GM19099 (cell line): ENCODE measurements at regions not wholly inside any gene's neighbourhood (a gene's known extent, or its start where the extent isn't known, plus 50 kb on each side); places are given as distances from the start of the nearest gene placed in this dataset.

Source experiments
- POLR2A ChIP-seq: IDR thresholded peaks from 3 replicates; pipeline ENCODE4 v1.6.1; 2011; ENCODE audit warnings: low read depth; ENCODE audit not compliant: insufficient read length; ENCODE audit errors: extremely low read depth

GRCh38 chr22:46026899-46027210 lies 49.9 kb upstream of the WNT7B start:
- TF ChIP-seq POLR2A, result no peak

GRCh38 chr22:46027211-46028105 lies 50.5 kb upstream of the WNT7B start:
- no peak for TF ChIP-seq POLR2A

- TF ChIP-seq POLR2A, result no peak
Observed at GRCh38 chr22:46028106-46028991, 51.4 kb upstream of the WNT7B start.

- TF ChIP-seq POLR2A, result no peak
Observed at GRCh38 chr22:46029036-46029435, 52.1 kb upstream of the WNT7B start.

GRCh38 chr22:46029574-46030200 lies 52.7 kb upstream of the WNT7B start:
- no peak for TF ChIP-seq POLR2A

GRCh38 chr22:46030231-46030880 lies 53.4 kb upstream of the WNT7B start:
- no peak for TF ChIP-seq POLR2A

- no peak for TF ChIP-seq POLR2A
Observed at GRCh38 chr22:46031066-46031465, 54.1 kb upstream of the WNT7B start.

GRCh38 chr22:46031557-46031956 lies 54.6 kb upstream of the WNT7B start:
- no peak for TF ChIP-seq POLR2A

GRCh38 chr22:46031965-46032851 lies 55.2 kb upstream of the WNT7B start:
- TF ChIP-seq POLR2A, result no peak

- no peak for TF ChIP-seq POLR2A
Observed at GRCh38 chr22:46033256-46034200, 56.6 kb upstream of the WNT7B start.

- TF ChIP-seq POLR2A, result no peak
Observed at GRCh38 chr22:46035380-46035741, 58.4 kb upstream of the WNT7B start.

GRCh38 chr22:46035742-46036557 lies 59.0 kb upstream of the WNT7B start:
- peak; percentile 91 for TF ChIP-seq POLR2A

GRCh38 chr22:46036558-46037408 lies 59.8 kb upstream of the WNT7B start:
- no peak for TF ChIP-seq POLR2A
